ENCODE measurements at regions not wholly inside any gene's neighbourhood (a gene's known extent, or its start where the extent isn't known, plus 50 kb on each side); places are given as distances from the start of the nearest gene placed in this dataset.

DNA sequence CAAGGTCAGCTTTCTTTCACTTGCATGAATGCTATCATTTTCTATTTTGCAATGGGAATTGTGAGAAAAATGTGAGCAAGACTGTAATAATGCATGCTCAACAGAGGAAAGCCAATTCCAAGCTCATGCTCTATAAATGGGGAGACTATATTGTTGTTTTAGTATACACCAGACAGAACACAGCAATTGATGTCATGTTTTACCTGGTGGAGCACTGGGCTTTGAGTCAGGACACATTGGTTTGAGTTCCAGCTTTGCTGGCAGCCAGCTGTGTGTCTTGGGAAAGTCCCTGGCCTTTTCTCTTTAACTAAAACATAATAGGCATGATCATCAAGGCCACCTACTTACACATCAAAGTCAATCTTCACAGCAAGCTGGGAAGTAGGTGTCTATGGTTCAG, 83.3 kb downstream of the FOXA2 start:
- TF ChIP-seq ZNF274 (IDR thresholded peaks at IDR 0.05; ENCODE audit: borderline replicate concordance, extremely low read depth, low read length) = no peak
- TF ChIP-seq TBP (IDR thresholded peaks at IDR 0.05; ENCODE audit: low read depth, low read length) = no peak

Measured in H1 (cell line).